GM12892 (cell line): ENCODE measurements at regions not wholly inside any gene's neighbourhood (a gene's known extent, or its start where the extent isn't known, plus 50 kb on each side); places are given as distances from the start of the nearest gene placed in this dataset.

Source experiments
- POLR2A ChIP-seq: IDR thresholded peaks from 2 replicates; pipeline ENCODE4 v1.6.1; 2011; ENCODE audit warnings: low read depth, low read length, control low read depth
- TAF1 ChIP-seq: IDR thresholded peaks from 2 replicates; pipeline ENCODE4 v1.6.1; 2011; ENCODE audit warnings: low read depth, mild to moderate bottlenecking, control low read depth, low read length, borderline replicate concordance

GRCh38 chr18:38445804-38446145, 880.2 kb upstream of the CELF4 start:
- TF ChIP-seq TAF1 (no peak), POLR2A (no peak)
